ENCODE measurements at regions not wholly inside any gene's neighbourhood (a gene's known extent, or its start where the extent isn't known, plus 50 kb on each side); places are given as distances from the start of the nearest gene placed in this dataset.
"Not testable (repeated sequence)": the region's sequence is repeated elsewhere in the genome, so short reads cannot be mapped to it uniquely, and the experiment has no call there.

- DNase-seq (ENCODE audit: low read depth) = peak; percentile 27
Observed at GRCh38 chr5:72760259-72760658, 56.2 kb upstream of the TNPO1 start.

- DNase-seq (ENCODE audit: low read depth) = no peak
Observed at GRCh38 chr5:72752909-72753308, 63.6 kb upstream of the TNPO1 start.

GRCh38 chr5:72749362-72749997 is 67.0 kb upstream of the TNPO1 start:
- no peak for DNase-seq (ENCODE audit: low read depth)

GRCh38 chr5:72747826-72748225 is 68.6 kb upstream of the TNPO1 start:
- no peak for DNase-seq (ENCODE audit: low read depth)

DNA sequence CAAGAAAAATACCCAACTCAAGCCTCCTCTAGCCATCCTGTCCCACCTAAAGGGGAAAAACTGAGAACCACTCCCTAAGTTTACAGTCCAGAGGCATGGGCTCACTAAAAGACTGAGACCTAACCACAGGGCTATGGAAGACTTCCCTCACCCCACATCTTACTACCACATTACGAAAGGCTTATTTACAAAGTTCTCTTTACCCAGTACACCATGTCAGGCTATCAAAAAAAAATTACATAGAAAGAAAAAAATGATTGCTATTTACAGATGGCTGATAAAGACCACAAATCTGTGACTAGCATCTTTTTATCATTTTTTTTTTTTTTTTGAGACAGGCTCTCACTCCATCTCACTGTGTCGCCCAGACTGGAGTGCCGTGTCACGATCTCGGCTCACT is 69.7 kb upstream of the TNPO1 start:
- peak; percentile 5 for DNase-seq (ENCODE audit: low read depth)

GRCh38 chr5:72744136-72744535 is 72.3 kb upstream of the TNPO1 start:
- no peak for DNase-seq (ENCODE audit: low read depth)

DNA sequence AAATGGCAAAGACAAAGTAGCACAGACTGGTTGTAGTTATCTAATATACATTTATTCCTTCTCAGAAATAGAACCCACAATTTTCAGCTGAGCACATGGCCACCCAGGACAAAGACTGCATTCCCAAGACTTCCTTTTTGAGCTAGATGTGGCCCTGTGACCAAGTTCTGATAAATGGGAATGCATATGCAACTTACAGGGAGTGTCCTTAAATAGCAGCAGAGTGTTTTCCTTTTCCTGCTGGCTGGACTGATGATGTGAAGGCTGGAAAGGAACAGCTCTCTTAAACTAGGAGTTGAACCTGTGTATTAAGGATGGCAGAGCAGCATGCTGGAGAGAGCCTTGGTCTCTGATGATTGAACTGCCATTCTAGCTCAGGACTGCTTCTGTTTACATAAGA is 74.7 kb upstream of the TNPO1 start:
- no peak for DNase-seq (ENCODE audit: low read depth)

DNA sequence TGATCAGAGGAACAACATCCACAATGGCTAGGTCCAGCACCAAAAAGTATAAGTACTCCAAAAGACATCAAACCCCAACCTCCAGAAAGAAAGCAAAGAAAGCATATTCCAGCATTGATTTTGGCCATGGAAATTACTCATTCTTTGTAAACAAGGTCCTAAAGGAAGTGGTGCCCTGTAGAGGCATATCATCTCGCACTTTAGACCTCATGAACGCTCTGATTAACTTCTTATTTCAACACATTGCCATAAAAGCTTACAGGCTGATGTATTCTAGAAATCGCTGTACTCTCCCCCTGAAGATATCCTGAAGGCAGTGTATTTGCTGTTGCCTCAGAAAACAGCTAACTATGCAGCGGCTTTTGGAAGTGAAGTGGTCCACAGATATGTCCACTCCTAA is 82.7 kb upstream of the TNPO1 start:
- DNase-seq (ENCODE audit: low read depth) = no peak

DNA sequence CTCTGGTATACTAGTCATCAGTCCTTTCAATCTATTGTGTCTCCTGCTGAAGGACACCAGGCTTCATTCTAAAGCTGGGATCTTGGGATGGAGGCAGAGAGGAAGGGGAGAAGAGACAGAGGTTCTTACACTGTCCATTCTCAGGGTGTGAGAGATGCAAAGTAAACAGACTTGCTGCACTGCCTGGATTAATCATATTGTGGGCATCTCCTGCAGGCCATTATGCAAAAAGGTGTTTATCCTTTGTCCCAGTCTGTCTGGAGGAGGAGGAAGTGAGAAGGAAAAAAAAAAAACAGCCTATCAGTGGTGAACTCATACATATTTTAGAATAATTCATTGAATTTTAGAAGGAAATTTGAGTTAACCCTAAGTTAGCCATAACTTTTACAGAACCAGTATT is 92.9 kb upstream of the TNPO1 start:
- DNase-seq (ENCODE audit: low read depth) = no peak

DNA sequence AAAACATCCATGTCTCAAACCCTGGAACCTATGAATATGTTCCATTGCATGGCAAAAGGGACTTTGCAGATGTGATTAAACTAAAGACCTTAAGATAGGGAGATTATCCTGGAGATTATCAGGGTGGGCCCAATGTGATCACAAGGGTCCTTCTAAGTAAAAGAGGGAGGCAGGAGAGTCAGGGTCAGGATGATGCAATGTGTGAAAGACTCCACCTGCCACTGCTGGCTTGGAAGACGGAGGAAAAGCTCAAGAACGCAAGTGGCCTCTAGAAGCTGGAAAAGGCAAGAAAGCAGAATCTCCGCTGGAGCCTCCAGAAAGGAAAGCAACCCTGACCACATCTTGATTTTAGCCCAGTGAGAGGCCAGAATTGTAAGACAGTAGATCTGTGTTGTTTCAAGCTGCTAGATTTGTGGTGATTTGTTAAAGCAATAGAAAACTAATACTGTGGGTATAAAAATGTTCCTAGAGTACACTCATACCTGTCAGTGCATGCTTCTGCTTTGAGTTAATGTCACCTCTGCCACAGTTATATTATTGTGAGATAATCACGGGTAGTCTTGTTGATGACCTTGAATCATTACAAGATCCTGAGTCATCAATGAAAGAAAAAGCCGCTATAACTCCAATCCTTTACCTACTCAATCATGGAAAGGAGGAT is 93.5 kb upstream of the TNPO1 start:
- no peak for DNase-seq (ENCODE audit: low read depth)

GRCh38 chr5:72721844-72722243 is 94.6 kb upstream of the TNPO1 start:
- DNase-seq (ENCODE audit: low read depth) = no peak

- no peak for DNase-seq (ENCODE audit: low read depth)
Observed at GRCh38 chr5:72720205-72720604, 96.3 kb upstream of the TNPO1 start.

GRCh38 chr5:72711351-72711750 is 105.1 kb upstream of the TNPO1 start:
- peak; percentile 14 for DNase-seq (ENCODE audit: low read depth)

GRCh38 chr5:72709341-72709740 is 107.1 kb upstream of the TNPO1 start:
- DNase-seq (ENCODE audit: low read depth) = peak; percentile 87

- DNase-seq (ENCODE audit: low read depth) = no peak
Observed at GRCh38 chr5:72705178-72705577, 111.3 kb upstream of the TNPO1 start.

DNA sequence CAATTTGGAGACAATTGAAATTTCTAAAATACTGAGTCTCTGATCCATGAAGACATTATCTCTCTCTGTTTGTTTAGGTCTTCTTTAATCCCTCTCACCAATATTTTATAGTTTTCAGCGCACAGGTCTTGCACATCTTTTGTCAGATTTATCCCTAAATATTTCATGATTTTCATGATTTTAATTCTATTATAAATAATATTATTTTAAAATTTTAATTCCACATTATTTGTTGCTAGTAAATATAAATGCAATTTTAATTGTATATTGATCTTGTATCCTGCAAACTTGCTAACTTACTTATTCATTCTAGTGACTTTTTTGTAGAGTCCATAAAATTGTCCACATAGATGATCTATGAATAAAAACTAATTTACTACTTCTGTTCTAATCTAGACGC is 112.6 kb upstream of the TNPO1 start:
- no peak for DNase-seq (ENCODE audit: low read depth)

GRCh38 chr5:72702881-72703434 is 113.5 kb upstream of the TNPO1 start:
- DNase-seq (ENCODE audit: low read depth) = no peak

- not testable (repeated sequence) for DNase-seq (ENCODE audit: low read depth)
Observed at GRCh38 chr5:72702105-72702504, 114.4 kb upstream of the TNPO1 start.

GRCh38 chr5:72698481-72698880 is 118.0 kb upstream of the TNPO1 start:
- peak; percentile 47 for DNase-seq (ENCODE audit: low read depth)

- peak; percentile 38 for DNase-seq (ENCODE audit: low read depth)
Observed at GRCh38 chr5:72697622-72698021, 118.8 kb upstream of the TNPO1 start.

GRCh38 chr5:72695659-72696058 is 120.8 kb upstream of the TNPO1 start:
- no peak for DNase-seq (ENCODE audit: low read depth)

DNA sequence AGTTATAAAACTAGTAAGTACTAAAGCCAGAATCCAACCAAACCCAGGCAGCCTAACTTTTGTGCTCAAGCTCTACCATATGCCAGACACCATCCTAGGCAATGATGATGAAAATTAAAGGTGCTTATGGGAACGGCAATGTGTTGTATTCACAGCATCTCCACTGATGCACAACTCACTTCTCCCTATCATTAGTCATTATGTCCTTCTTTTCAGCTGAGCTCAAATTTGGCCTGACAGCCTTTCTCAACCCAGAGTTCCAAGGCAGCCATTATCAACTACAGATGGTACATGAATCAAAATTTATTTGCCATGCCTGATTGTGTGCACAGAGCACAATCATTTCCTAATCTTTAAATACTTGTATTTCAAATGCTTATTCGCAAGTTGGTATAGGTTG is 121.6 kb upstream of the TNPO1 start:
- DNase-seq (ENCODE audit: low read depth) = no peak
